Trophoblast cell (in vitro differentiated cells and primary cell): ENCODE measurements at regions not wholly inside any gene's neighbourhood (a gene's known extent, or its start where the extent isn't known, plus 50 kb on each side); places are given as distances from the start of the nearest gene placed in this dataset.

Experiments
- DNase-seq, 2 donors: peaks; one replicate each; pipeline ENCODE4 v3.0.0-alpha.2; 2016
- H2AFZ ChIP-seq: 2 replicates; pipeline ENCODE4 v1.6.1; 2013; ENCODE audit warnings: low read length, moderate library complexity, mild to moderate bottlenecking; ENCODE audit not compliant: insufficient read depth, poor library complexity
- H2AK5ac ChIP-seq: 2 replicates; pipeline ENCODE4 v1.6.1; 2013; ENCODE audit warnings: mild to moderate bottlenecking, low read length
- H2BK120ac ChIP-seq: 2 replicates; pipeline ENCODE4 v1.6.1; 2013; ENCODE audit warnings: low read length, mild to moderate bottlenecking, moderate library complexity; ENCODE audit not compliant: insufficient read depth, poor library complexity
- H2BK12ac ChIP-seq: 2 replicates; pipeline ENCODE4 v1.6.1; 2013; ENCODE audit warnings: mild to moderate bottlenecking, low read length, moderate library complexity
- H2BK5ac ChIP-seq: 2 replicates; pipeline ENCODE4 v1.6.1; 2013; ENCODE audit warnings: low read length, low read depth, moderate library complexity, mild to moderate bottlenecking; ENCODE audit not compliant: poor library complexity
- H3K14ac ChIP-seq: 2 replicates; pipeline ENCODE4 v1.6.1; 2013; ENCODE audit warnings: mild to moderate bottlenecking, low read length
- H3K18ac ChIP-seq: 2 replicates; pipeline ENCODE4 v1.6.1; 2013; ENCODE audit warnings: mild to moderate bottlenecking, low read length
- H3K23ac ChIP-seq: 2 replicates; pipeline ENCODE4 v1.6.1; 2013; ENCODE audit warnings: low read length
- H3K27ac ChIP-seq: 2 replicates; pipeline ENCODE4 v1.5.1; 2013; ENCODE audit warnings: low read depth, mild to moderate bottlenecking, inconsistent platforms, low read length, moderate library complexity
- H3K27me3 ChIP-seq: 2 replicates; pipeline ENCODE4 v1.6.1; 2013; ENCODE audit warnings: inconsistent platforms, mild to moderate bottlenecking, low read length, moderate library complexity; ENCODE audit not compliant: insufficient read depth
- H3K36me3 ChIP-seq, 2 experiments: 1 replicate in 1 of 2; 2 replicates in 1 of 2; pipeline ENCODE4 v1.6.1; 2013; ENCODE audit warnings: low read length in 2 of 2, mild to moderate bottlenecking in 2 of 2, moderate library complexity in 1 of 2; ENCODE audit not compliant: insufficient read depth in 2 of 2, control insufficient read depth in 1 of 2
- H3K4ac ChIP-seq: 2 replicates; pipeline ENCODE4 v1.6.1; 2013; ENCODE audit warnings: low read depth, mild to moderate bottlenecking, low read length, moderate library complexity
- H3K4me1 ChIP-seq, 2 experiments: 1 replicate in 1 of 2; 2 replicates in 1 of 2; pipeline ENCODE4 v1.6.1; 2013; ENCODE audit warnings: low read length in 2 of 2, mild to moderate bottlenecking in 2 of 2, moderate library complexity in 1 of 2; ENCODE audit not compliant: insufficient read depth in 2 of 2, control insufficient read depth in 1 of 2
- H3K4me2 ChIP-seq: 2 replicates; pipeline ENCODE4 v1.6.1; 2013; ENCODE audit warnings: inconsistent platforms, mild to moderate bottlenecking, low read length, moderate library complexity
- H3K4me3 ChIP-seq: 2 replicates; pipeline ENCODE4 v1.5.1; 2013; ENCODE audit warnings: mild to moderate bottlenecking, low read depth, low read length, inconsistent platforms
- H3K79me1 ChIP-seq: one replicate; pipeline ENCODE4 v1.6.1; 2013; ENCODE audit warnings: low read length
- H3K79me2 ChIP-seq: 2 replicates; pipeline ENCODE4 v1.6.1; 2013; ENCODE audit warnings: low read length, mild to moderate bottlenecking; ENCODE audit not compliant: control insufficient read depth, insufficient read depth, poor library complexity
- H3K9ac ChIP-seq: 2 replicates; pipeline ENCODE4 v1.6.1; 2013; ENCODE audit warnings: mild to moderate bottlenecking, low read length
- H3K9me3 ChIP-seq: 2 replicates; pipeline ENCODE4 v1.6.1; 2013; ENCODE audit warnings: low read depth, mild to moderate bottlenecking, control low read depth, inconsistent platforms, low read length; ENCODE audit not compliant: insufficient read depth
- H4K12ac ChIP-seq: 2 replicates; pipeline ENCODE4 v1.6.1; 2013; ENCODE audit warnings: low read depth, mild to moderate bottlenecking, low read length, moderate library complexity
- H4K8ac ChIP-seq: 2 replicates; pipeline ENCODE4 v1.6.1; 2013; ENCODE audit warnings: low read depth, mild to moderate bottlenecking, low read length, moderate library complexity
- H4K91ac ChIP-seq: one replicate; pipeline ENCODE4 v1.6.1; 2013; ENCODE audit warnings: low read depth, mild to moderate bottlenecking, low read length, moderate library complexity
- WGBS: extraction: QIAGEN DNeasy Blood & Tissue Kit; methylation state at CpG from one replicate; pipeline ENCODE4 v1.1.7; 2013; ENCODE audit warnings: missing lambda C conversion rate; ENCODE audit not compliant: insufficient read length, insufficient coverage; ENCODE audit errors: extremely low coverage; 5-methylcytosine and 5-hydroxymethylcytosine counted together

- Histone ChIP-seq H3K79me1 (no peaks in the 10 kb centered on the region), H3K4me3 (no peak overlapping the region), H3K36me3 (no peaks in the 10 kb centered on the region), H3K9me3 (peaks cover 5% of the 10 kb centered on the region), H3K79me2 (no peaks in the 10 kb centered on the region), H3K4ac (no peak overlapping the region), H2AK5ac (no peak overlapping the region), H3K18ac (no peak overlapping the region), H3K9ac (no peak overlapping the region), H2BK12ac (no peak overlapping the region), H3K27me3 (no peaks in the 10 kb centered on the region), H4K12ac (no peak overlapping the region), H2AFZ (no peak overlapping the region), H3K27ac (no peak overlapping the region), H4K8ac (no peak overlapping the region), H3K4me2 (no peak overlapping the region), H2BK5ac (no peak overlapping the region), H2BK120ac (no peak overlapping the region), H3K4me1 (peaks cover 0 to 3% of the 10 kb centered on the region in 2 experiments), H3K14ac (no peak overlapping the region), H4K91ac (no peak overlapping the region), H3K23ac (no peak overlapping the region)
- WGBS: no CpG with 5 or more reads among the region's 2 CpGs
- DNase-seq: no peak
Observed at GRCh38 chr17:17405673-17406072, 71.1 kb upstream of the MED9 start.

- no CpG with 5 or more reads among the region's 7 CpGs for WGBS
- Histone ChIP-seq H4K91ac (no peak overlapping the region), H3K27ac (no peak overlapping the region), H3K4me2 (no peak overlapping the region), H3K4me1 (peaks cover 0 to 3% of the 10 kb centered on the region in 2 experiments), H3K9ac (no peak overlapping the region), H3K36me3 (no peaks in the 10 kb centered on the region), H3K23ac (no peak overlapping the region), H3K27me3 (no peaks in the 10 kb centered on the region), H4K8ac (no peak overlapping the region), H2BK12ac (no peak overlapping the region), H2AFZ (no peak overlapping the region), H4K12ac (no peak overlapping the region), H3K18ac (no peak overlapping the region), H3K79me2 (no peaks in the 10 kb centered on the region), H2AK5ac (no peak overlapping the region), H2BK120ac (no peak overlapping the region), H2BK5ac (no peak overlapping the region), H3K79me1 (no peaks in the 10 kb centered on the region), H3K4ac (no peak overlapping the region), H3K4me3 (no peak overlapping the region), H3K14ac (no peak overlapping the region), H3K9me3 (peaks cover 5% of the 10 kb centered on the region)
- no peak for DNase-seq
Observed at GRCh38 chr17:17406225-17406624, 70.6 kb upstream of the MED9 start.

- H2BK120ac ChIP-seq: no peak overlapping the region
- H3K18ac ChIP-seq: no peak overlapping the region
- no peaks in the 10 kb centered on the region for H3K79me2 ChIP-seq
- H4K91ac ChIP-seq: no peak overlapping the region
- H3K23ac ChIP-seq: no peak overlapping the region
- no peak overlapping the region for H3K4me2 ChIP-seq
- H2BK12ac ChIP-seq: no peak overlapping the region
- no peak overlapping the region for H3K27ac ChIP-seq
- no peak overlapping the region for H2BK5ac ChIP-seq
- H3K4ac ChIP-seq: no peak overlapping the region
- DNase-seq: peak in 1 of 2 donors; percentile 9
- H2AK5ac ChIP-seq: no peak overlapping the region
- H3K36me3 ChIP-seq: no peaks in the 10 kb centered on the region
- H3K79me1 ChIP-seq: no peaks in the 10 kb centered on the region
- no peaks in the 10 kb centered on the region for H3K4me1 ChIP-seq
- H3K9me3 ChIP-seq: peaks cover 5% of the 10 kb centered on the region
- no CpG with 5 or more reads among the region's 2 CpGs for WGBS
- H3K27me3 ChIP-seq: no peaks in the 10 kb centered on the region
- H4K12ac ChIP-seq: no peak overlapping the region
- H2AFZ ChIP-seq: no peak overlapping the region
- no peak overlapping the region for H4K8ac ChIP-seq
- H3K4me3 ChIP-seq: no peak overlapping the region
- H3K14ac ChIP-seq: no peak overlapping the region
- H3K9ac ChIP-seq: no peak overlapping the region
Observed at GRCh38 chr17:17408236-17408794, 68.5 kb upstream of the MED9 start.

GRCh38 chr17:17410357-17410756 lies 66.4 kb upstream of the MED9 start:
- Histone ChIP-seq H3K27me3 (no peaks in the 10 kb centered on the region), H3K36me3 (no peaks in the 10 kb centered on the region), H3K79me2 (no peaks in the 10 kb centered on the region), H2BK12ac (no peak overlapping the region), H2AK5ac (no peak overlapping the region), H3K27ac (no peak overlapping the region), H2AFZ (no peak overlapping the region), H3K9ac (no peak overlapping the region), H3K4me1 (no peaks in the 10 kb centered on the region), H3K4ac (no peak overlapping the region), H4K8ac (no peak overlapping the region), H3K4me3 (no peak overlapping the region), H2BK5ac (no peak overlapping the region), H3K4me2 (no peak overlapping the region), H3K14ac (no peak overlapping the region), H2BK120ac (no peak overlapping the region), H3K9me3 (peaks cover 2% of the 10 kb centered on the region), H3K79me1 (no peaks in the 10 kb centered on the region), H4K91ac (no peak overlapping the region), H3K23ac (no peak overlapping the region), H4K12ac (no peak overlapping the region), H3K18ac (no peak overlapping the region)
- no CpG with 5 or more reads among the region's 6 CpGs for WGBS
- no peak for DNase-seq
